ENCODE measurements at regions not wholly inside any gene's neighbourhood (a gene's known extent, or its start where the extent isn't known, plus 50 kb on each side); places are given as distances from the start of the nearest gene placed in this dataset.

- Histone ChIP-seq H3K79me2 (ENCODE audit: low read depth) (no peaks in the 10 kb centered on the region), H3K9me3 (ENCODE audit: low read depth) (no peaks in the 10 kb centered on the region), H2AFZ (replicated peaks) (no peak overlapping the region), H3K4me2 (no peak overlapping the region), H3K4me3 (no peak overlapping the region), H4K20me1 (ENCODE audit: low read depth) (no peaks in the 10 kb centered on the region), H3K4me1 (no peaks in the 10 kb centered on the region), H3F3A (ENCODE audit: low read depth) (no peaks in the 10 kb centered on the region), H3K36me3 (no peaks in the 10 kb centered on the region), H3K27ac (no peak overlapping the region), H3K27me3 (no peaks in the 10 kb centered on the region), H3K9ac (no peak overlapping the region)
- H3K27ac Mint-ChIP-seq, result no peak overlapping the region
- no peaks in the 10 kb centered on the region for H3K27me3 Mint-ChIP-seq (ENCODE audit: insufficient read depth, low read depth)
- DNase-seq (ENCODE audit: low spot score), result no peak
- TF ChIP-seq EZH2phosphoT487 (IDR thresholded peaks at IDR 0.05), result no peak
- no peak for TF ChIP-seq CTCF (IDR thresholded peaks at IDR 0.05)
- TF ChIP-seq EZH2 (IDR thresholded peaks at IDR 0.05), result no peak
- H3K9me3 Mint-ChIP-seq, result peaks cover 2% of the 10 kb centered on the region
- no peak overlapping the region for H3K4me3 Mint-ChIP-seq
- no peaks in the 10 kb centered on the region for H3K36me3 Mint-ChIP-seq
- peaks cover 7% of the 10 kb centered on the region for H3K4me1 Mint-ChIP-seq
Observed at GRCh38 chr12:89163918-89164317, 188.4 kb downstream of the DUSP6 start.

- no peak for TF ChIP-seq EZH2 (IDR thresholded peaks at IDR 0.05)
- no peak for TF ChIP-seq CTCF (IDR thresholded peaks at IDR 0.05)
- no peak for TF ChIP-seq EZH2phosphoT487 (IDR thresholded peaks at IDR 0.05)
Observed at GRCh38 chr12:89162589-89163261, 189.6 kb downstream of the DUSP6 start.

GRCh38 chr12:89161557-89161956 lies 190.7 kb downstream of the DUSP6 start:
- Mint-ChIP-seq H3K27ac (no peak overlapping the region), H3K4me3 (no peak overlapping the region), H3K36me3 (no peaks in the 10 kb centered on the region), H3K27me3 (ENCODE audit: insufficient read depth, low read depth) (no peaks in the 10 kb centered on the region), H3K4me1 (peaks cover 21% of the 10 kb centered on the region), H3K9me3 (no peaks in the 10 kb centered on the region)
- H3F3A ChIP-seq (ENCODE audit: low read depth), result no peaks in the 10 kb centered on the region
- peaks cover 18% of the 10 kb centered on the region for H3K4me1 ChIP-seq
- H2AFZ ChIP-seq (replicated peaks), result no peak overlapping the region
- H3K9me3 ChIP-seq (ENCODE audit: low read depth), result no peaks in the 10 kb centered on the region
- H3K27me3 ChIP-seq, result no peaks in the 10 kb centered on the region
- no peak overlapping the region for H3K27ac ChIP-seq
- H3K9ac ChIP-seq, result no peak overlapping the region
- no peak for DNase-seq (ENCODE audit: low spot score)
- H3K4me2 ChIP-seq, result no peak overlapping the region
- no peaks in the 10 kb centered on the region for H4K20me1 ChIP-seq (ENCODE audit: low read depth)
- no peak for TF ChIP-seq CTCF (IDR thresholded peaks at IDR 0.05)
- TF ChIP-seq EZH2 (IDR thresholded peaks at IDR 0.05), result no peak
- TF ChIP-seq EZH2phosphoT487 (IDR thresholded peaks at IDR 0.05), result no peak
- no peak overlapping the region for H3K4me3 ChIP-seq
- no peaks in the 10 kb centered on the region for H3K79me2 ChIP-seq (ENCODE audit: low read depth)
- H3K36me3 ChIP-seq, result no peaks in the 10 kb centered on the region

More at GRCh38 chr12:89162589-89163261, 189.6 kb downstream of the DUSP6 start:
- Histone ChIP-seq H3K4me2 (no peak overlapping the region), H3K9me3 (ENCODE audit: low read depth) (no peaks in the 10 kb centered on the region), H3K4me3 (no peak overlapping the region), H2AFZ (replicated peaks) (no peak overlapping the region), H3K79me2 (ENCODE audit: low read depth) (no peaks in the 10 kb centered on the region), H3K4me1 (peaks cover 10% of the 10 kb centered on the region), H4K20me1 (ENCODE audit: low read depth) (no peaks in the 10 kb centered on the region), H3F3A (ENCODE audit: low read depth) (no peaks in the 10 kb centered on the region), H3K27me3 (no peaks in the 10 kb centered on the region), H3K36me3 (no peaks in the 10 kb centered on the region), H3K9ac (no peak overlapping the region), H3K27ac (no peak overlapping the region)
- H3K4me3 Mint-ChIP-seq, result no peak overlapping the region
- H3K9me3 Mint-ChIP-seq, result no peaks in the 10 kb centered on the region
- H3K27ac Mint-ChIP-seq, result no peak overlapping the region
- no peaks in the 10 kb centered on the region for H3K36me3 Mint-ChIP-seq
- DNase-seq (ENCODE audit: low spot score), result no peak
- peaks cover 12% of the 10 kb centered on the region for H3K4me1 Mint-ChIP-seq
- H3K27me3 Mint-ChIP-seq (ENCODE audit: insufficient read depth, low read depth), result no peaks in the 10 kb centered on the region
